ENCODE measurements at regions not wholly inside any gene's neighbourhood (a gene's known extent, or its start where the extent isn't known, plus 50 kb on each side); places are given as distances from the start of the nearest gene placed in this dataset.

- DNase-seq = no peak
- Histone ChIP-seq H3K9me3 (no peaks in the 10 kb centered on the region), H3K4me1 (no peaks in the 10 kb centered on the region), H3K27ac (no peak overlapping the region), H3K27me3 (peaks cover 0 to 16% (median 0%) of the 10 kb centered on the region in 4 donors), H3K36me3 (no peaks in the 10 kb centered on the region), H3K4me3 (no peak overlapping the region)
- WGBS, 2 donors = 81 to 86% methylated on average over 9 to 11 of the region's 23 CpGs
- TF ChIP-seq POLR2A (IDR thresholded peaks at IDR 0.05) (no peak), CTCF (IDR thresholded peaks at IDR 0.05) (no peak)
- intact Hi-C loops (cut with DNase I) = no loop called here
These were observed 1386.8 kb downstream of the BRD1 start for GRCh38 chr22:48440673-48441552.

- WGBS, 2 donors = 87 to 92% methylated on average over 20 to 22 of the region's 22 CpGs
- Histone ChIP-seq H3K36me3 (no peaks in the 10 kb centered on the region), H3K9me3 (no peaks in the 10 kb centered on the region), H3K4me3 (no peak overlapping the region), H3K27ac (no peak overlapping the region), H3K4me1 (no peaks in the 10 kb centered on the region), H3K27me3 (peaks cover 0 to 11% (median 0%) of the 10 kb centered on the region in 4 donors)
- intact Hi-C loops (cut with DNase I) = no loop called here
- no peak for DNase-seq
- TF ChIP-seq CTCF (IDR thresholded peaks at IDR 0.05) (no peak), POLR2A (IDR thresholded peaks at IDR 0.05) (no peak)
These were observed 1387.5 kb downstream of the BRD1 start for GRCh38 chr22:48440176-48440575.

- H3K4me1 ChIP-seq = no peaks in the 10 kb centered on the region
- no peaks in the 10 kb centered on the region for H3K36me3 ChIP-seq
- no peak for TF ChIP-seq CTCF (IDR thresholded peaks at IDR 0.05)
- TF ChIP-seq POLR2A (IDR thresholded peaks at IDR 0.05) = no peak
- 83 to 90% methylated on average over 8 to 9 of the region's 10 CpGs for WGBS, 2 donors
- intact Hi-C loops (cut with DNase I) = no loop called here
- no peak overlapping the region for H3K27ac ChIP-seq
- H3K9me3 ChIP-seq = no peaks in the 10 kb centered on the region
- peaks cover 0 to 6% (median 0%) of the 10 kb centered on the region in 4 donors for H3K27me3 ChIP-seq
- no peak for DNase-seq
- H3K4me3 ChIP-seq = no peak overlapping the region
These were observed 1388.0 kb downstream of the BRD1 start for GRCh38 chr22:48439560-48440135.

- 62 to 77% methylated on average over 7 to 8 of the region's 19 CpGs for WGBS, 2 donors
These were observed 1388.7 kb downstream of the BRD1 start for GRCh38 chr22:48438800-48439559.

More at GRCh38 chr22:48438800-48439559, 1388.7 kb downstream of the BRD1 start:
- Histone ChIP-seq H3K4me1 (no peaks in the 10 kb centered on the region), H3K27ac (no peak overlapping the region), H3K36me3 (no peaks in the 10 kb centered on the region), H3K27me3 (no peaks in the 10 kb centered on the region), H3K9me3 (no peaks in the 10 kb centered on the region), H3K4me3 (no peak overlapping the region)
- TF ChIP-seq POLR2A (IDR thresholded peaks at IDR 0.05) = no peak
- no peak for TF ChIP-seq CTCF (IDR thresholded peaks at IDR 0.05)
- intact Hi-C loops (cut with DNase I) = no loop called here
- DNase-seq = no peak

Measured in esophagus squamous epithelium (tissue), 5 donors.